HG02763 (cell line): ENCODE measurements at regions not wholly inside any gene's neighbourhood (a gene's known extent, or its start where the extent isn't known, plus 50 kb on each side); places are given as distances from the start of the nearest gene placed in this dataset.
"Not testable (repeated sequence)": the region's sequence is repeated elsewhere in the genome, so short reads cannot be mapped to it uniquely, and the experiment has no call there.

Experiments used
- ATAC-seq: cut with Tn5 transposase; IDR thresholded peaks from one replicate; pipeline ENCODE4 v1.9.1; 2021; ENCODE audit warnings: mild to moderate bottlenecking, moderate library complexity; ENCODE audit not compliant: unreplicated experiment

DNA sequence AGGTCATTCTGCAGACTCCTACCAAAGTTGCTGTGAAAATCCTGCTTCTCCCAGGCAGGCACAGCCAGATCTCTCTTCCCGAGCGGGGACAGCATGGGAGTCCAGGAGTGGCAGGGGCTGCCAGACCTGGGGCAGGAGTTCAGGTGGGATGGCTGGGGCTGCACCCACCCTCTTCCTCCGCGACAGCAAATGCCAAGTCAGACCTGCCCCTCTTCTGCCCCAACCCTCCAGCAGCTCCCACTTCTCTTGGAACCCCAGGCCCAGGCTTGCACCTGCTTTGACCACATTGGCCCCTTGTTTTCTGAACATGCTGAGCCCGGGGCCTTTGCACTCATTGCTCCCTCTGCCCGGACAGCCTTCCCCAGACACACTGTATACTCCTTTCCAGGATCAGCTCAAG, 288.2 kb upstream of the HS6ST1 start:
- no peak for ATAC-seq

DNA sequence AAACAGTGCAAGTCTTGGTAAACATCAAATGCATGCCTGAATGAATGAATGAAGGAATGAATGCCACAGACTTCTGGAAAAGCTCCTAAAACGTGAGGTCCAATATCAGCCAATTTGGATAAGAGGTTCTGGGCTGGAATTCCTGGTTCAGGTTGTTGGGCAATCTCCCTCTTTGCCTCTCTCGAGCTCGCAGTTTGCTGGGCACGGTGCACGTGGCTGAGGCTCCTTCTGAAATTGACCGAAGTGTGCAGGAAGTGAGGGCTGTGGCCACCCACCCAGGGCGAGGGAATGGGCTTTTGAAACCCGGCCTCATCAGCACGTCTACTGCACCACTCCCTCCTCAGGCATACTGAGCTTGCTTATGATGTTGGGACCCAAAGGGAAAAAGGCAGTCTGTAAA, 288.8 kb upstream of the HS6ST1 start:
- no peak for ATAC-seq

DNA sequence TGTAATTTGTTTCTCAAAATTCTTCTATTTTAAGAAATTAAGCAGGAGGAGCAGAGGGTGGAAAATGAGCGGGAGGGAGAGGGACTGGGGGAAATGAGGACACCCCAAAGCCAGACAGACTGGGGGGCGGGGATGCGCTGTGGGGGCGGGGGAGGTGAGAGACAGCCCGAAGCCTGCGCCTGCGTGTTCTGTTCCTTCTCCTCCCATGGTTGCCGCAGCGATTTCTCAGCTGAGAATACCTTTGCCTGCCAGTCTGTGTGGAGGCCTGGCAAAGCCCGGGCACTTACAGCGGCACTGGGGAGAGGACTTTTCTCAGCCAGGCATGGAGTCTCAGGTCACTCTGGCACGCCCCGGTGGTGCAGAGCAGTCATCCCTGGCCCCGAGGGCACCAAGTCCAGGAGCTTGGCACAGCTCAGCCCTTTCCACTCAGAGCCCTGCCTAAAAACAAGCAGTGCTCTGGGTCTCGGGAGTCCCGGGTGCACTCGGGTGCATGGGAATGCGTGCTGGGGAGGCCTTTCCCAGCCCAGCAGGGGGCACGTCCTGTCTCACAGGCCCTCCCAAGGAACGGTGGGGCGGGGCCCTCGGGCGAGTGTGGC, 289.3 kb upstream of the HS6ST1 start:
- no peak for ATAC-seq

DNA sequence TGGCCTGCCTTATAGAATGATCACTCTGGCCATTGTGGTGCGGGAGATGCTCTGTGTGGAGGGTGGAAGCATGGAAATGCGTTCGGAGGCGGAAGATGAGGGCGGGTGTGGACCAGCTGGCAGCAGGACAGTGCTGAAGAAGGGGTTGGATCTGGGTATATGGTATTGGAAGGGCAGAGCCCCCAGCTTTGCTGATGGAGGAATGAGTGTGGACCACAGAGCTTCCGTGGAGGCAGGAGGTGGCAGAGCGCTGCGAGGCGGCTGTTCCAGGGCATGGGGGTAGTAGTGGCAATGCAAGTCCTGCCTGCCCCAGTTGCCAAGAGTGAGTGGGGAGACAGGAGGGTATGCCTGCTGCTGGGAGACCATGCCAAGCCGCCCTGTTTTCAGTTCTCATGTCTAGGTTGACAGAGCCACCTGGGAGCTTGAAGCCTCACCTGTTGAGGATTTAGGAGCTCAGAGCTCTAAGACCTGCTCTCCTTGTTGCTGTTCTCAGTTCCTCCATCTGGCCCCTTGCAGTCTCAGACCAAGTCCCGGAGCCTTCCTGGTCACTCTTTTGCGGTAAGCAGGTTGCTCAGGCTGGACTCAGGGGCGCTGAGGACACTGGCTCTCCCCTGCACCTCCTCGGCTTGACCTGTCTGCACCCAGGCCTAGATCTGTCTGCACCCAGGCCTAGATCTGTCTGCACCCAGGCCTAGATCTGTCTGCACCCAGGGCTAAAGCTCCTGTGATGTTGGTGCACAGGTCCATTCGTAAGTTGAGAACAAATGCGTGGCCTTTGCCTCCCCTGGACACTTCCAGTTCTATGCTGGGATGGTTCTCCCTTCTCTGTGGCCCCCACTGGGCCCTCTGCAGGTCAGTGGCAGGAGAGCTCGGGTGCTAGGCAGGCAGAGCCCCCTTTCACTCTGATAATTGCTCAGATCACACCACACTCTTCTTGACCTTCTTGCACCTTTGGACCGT, 290.5 kb upstream of the HS6ST1 start:
- no peak for ATAC-seq

DNA sequence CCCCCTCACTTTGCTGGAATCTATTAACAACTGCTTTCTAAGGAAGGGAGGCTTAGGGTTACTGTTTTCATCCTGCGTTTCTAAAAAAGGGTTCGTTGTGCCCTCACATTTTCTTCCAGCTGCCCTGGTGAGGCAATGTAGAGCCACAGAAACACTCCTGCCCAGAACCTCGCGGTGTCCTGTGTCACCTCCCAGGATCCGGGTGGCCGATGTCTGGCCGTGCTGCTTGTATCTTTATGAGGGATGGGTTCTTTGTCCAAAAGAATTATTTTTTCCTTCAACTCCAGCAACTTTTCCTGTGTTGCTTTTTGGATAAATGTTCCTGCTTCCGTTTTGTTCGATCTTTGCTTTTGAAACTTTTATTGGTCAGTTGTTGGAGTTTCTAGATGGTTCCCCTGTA, 291.8 kb upstream of the HS6ST1 start:
- no peak for ATAC-seq

DNA sequence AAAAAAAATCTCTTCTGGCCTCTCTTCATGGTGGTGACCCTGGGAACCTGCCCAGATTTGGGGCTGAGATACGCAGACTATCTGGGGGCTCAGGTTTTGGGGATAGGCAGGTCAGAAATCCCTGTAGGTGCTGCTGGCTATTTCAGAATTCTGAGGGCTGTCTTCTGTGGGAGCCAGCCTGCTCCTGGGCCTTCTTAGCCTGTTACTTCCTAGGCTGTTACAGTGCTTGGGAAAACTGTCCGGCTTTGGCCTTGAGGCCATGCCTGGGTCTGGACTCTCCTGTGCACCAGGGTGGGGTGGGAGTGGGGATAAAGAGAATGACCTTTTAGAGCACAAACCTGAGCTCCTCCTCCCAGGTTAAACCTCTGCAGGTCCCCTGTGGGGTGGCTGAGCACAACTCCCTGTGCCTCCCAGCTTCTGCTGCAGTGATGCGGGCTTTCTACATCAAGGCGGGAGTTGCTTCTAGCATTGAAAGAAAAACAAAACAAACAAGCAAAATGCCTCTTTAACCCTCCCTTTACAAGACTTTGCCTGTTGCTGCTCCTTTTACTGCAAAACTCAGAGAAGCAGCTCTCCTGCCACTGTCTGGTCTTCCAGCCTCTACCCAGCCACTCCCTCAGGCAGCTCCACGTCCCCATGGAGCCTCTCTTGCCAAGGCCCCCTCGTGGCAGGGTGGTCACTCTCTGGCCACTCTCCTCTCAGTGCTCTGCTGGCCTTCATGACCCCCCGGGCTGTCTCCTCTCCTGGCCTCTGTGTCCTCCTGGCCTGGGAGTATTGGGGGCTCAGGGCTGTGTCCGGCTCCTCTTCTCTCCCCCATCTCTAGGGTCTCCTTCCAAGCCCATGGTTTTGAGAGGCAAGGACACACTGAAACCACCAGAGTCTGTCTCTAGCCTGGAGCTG, 293.0 kb upstream of the HS6ST1 start:
- ATAC-seq, result no peak

DNA sequence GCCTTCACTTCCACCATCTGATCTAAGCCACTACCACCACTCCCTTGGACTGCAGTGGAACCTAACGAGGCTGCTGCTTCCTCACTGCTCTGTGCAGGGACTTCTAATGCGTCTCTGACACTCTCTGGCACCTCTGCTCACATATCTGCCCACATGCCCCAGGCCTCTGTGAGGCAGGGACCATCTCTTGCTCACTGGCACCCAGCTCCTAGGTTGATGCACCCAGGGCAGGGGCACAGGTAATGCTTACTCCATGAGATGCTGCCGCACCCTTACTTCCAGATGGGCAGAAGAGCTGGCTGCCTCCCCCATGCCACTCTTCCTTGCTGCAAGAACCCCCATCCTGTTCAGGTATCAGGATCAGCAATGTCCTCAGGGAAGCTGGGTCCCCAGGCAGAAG, 294.0 kb upstream of the HS6ST1 start:
- no peak for ATAC-seq

DNA sequence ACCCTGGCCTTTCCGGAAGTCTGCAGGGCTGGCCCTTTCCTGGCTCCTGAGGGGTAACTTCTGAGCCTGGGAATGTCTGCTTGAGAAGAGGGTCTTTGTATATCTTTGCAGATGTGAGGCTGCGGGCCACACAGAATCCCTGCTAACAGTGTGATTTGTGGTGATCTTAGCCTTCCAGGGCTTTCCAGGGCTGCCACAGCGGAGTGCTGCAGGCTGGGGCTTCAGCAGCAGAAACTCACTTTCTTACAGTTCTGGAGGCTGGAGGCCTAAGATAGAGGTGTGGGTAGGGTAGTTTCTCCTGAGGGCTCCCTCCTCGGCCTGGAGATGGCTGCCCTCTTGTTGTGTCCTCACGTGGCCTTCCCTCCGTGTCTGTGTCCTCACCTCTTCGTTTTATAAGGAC, 294.7 kb upstream of the HS6ST1 start:
- no peak for ATAC-seq

DNA sequence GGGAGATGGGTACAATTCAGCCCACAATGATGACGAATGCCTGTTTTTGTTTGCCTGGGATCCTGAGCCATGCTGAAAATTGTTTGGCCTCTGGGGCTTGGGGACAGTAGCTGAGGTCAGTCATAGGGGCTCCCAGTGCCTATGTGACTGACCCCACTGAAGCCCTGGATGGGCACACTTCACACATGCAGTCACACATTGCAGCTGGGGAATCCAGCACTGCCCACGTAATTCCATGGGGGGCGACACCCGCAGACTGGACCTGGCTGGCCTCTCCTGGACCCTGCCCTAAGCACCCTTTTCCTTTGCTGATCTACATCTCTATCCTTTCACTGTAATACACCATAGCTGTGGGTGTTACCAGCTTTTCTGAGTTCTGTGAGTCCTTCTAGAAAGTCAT, 295.2 kb upstream of the HS6ST1 start:
- ATAC-seq, result no peak

DNA sequence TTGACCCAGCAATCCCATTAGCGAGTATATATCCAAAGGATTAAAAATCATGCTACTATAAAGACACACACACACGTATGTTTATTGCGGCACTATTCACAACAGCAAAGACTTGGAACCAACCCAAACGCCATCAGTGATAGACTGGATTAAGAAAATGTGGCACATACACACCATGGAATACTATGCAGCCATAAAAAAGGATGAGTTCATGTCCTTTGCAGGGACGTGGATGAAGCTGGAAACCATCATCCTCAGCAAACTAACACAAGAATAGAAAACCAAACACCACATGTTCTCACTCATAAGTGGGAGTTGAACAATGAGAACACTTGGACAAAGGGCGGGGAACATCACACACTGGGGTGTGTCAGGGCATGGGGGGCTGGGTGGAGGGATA, 296.2 kb upstream of the HS6ST1 start:
- ATAC-seq, result not testable (repeated sequence)

DNA sequence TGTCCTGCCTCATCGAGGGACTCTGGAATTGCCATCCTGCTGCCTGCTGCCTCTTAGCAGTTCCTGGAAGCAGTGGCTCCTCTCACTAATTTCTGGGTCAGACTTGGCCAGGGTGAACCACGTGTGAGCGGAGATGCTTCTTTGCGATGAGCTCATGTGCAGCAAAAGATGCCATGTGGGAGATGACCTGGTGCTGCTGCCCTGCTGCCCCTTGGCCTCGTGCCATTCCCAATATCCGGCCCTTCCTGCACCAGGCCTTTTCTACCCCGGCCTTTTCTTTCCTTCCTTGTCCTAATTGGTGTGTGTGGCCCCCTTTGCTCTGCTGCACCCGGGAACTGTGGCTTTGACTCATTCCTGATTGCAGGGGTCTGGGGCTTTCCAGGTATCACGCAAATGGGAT, 296.9 kb upstream of the HS6ST1 start:
- no peak for ATAC-seq

DNA sequence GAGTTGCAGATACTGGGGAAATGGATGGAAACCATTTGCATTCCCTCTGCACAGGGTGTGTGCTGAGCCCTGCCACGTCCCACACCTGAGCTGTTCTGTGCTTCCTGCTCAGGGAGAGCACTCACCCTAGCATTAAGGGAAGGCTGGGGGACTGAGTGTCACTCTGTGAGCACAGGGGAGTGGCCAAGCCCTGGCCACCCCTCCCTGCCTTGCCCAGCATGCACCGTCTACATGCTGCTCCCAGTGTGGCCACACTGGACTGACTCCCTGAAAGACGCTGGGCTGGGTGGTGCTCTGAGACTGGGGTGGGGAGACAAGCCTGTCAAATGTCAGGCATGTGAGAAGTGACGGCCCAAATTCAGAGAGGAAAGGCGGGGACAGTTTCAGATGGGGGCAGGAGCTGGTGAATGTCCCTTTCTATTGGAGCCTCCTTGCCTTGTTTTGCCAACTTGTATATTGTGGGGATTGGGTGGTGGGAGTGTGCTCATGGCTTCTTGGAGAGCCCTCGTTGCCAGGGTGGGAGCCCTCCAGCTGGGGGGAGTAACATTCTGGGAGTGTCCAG, 298.4 kb upstream of the HS6ST1 start:
- ATAC-seq, result no peak

DNA sequence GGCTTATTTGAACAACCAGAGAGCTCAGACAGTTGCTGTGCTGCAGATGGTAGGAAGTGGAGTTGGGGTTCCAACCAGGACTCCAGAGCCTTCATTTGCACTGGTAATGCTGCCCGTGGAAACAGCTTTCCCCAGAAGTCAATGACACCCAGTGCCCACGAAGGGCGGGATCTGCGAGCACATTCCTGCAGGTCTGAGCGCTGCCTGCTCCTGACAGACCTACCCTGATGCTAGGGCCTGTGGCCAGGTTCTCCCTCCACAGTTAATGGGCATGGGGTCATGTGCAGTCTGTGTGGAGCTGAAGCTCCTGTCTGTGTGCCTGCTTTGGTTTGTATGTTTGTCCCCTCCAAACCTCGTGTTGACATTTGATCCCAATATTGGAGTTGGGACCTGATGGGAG, 299.0 kb upstream of the HS6ST1 start:
- ATAC-seq, result no peak

DNA sequence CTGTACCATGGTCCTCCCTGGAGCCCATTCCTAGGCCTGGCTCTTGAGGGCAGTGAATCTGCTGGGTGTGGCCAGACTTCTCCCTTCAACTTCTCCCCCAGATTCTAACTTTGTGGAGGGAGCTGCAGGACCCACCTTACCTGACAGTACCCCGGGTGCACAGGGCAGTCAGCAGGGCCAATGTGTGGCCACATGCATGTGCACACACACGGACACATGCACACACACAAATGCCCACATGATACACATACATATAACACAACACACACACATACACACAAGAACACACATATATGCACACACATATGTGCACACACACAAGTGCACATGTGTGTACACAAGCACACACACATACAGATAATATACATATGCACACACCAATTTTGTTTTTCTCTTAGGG, 300.0 kb upstream of the HS6ST1 start:
- no peak for ATAC-seq

DNA sequence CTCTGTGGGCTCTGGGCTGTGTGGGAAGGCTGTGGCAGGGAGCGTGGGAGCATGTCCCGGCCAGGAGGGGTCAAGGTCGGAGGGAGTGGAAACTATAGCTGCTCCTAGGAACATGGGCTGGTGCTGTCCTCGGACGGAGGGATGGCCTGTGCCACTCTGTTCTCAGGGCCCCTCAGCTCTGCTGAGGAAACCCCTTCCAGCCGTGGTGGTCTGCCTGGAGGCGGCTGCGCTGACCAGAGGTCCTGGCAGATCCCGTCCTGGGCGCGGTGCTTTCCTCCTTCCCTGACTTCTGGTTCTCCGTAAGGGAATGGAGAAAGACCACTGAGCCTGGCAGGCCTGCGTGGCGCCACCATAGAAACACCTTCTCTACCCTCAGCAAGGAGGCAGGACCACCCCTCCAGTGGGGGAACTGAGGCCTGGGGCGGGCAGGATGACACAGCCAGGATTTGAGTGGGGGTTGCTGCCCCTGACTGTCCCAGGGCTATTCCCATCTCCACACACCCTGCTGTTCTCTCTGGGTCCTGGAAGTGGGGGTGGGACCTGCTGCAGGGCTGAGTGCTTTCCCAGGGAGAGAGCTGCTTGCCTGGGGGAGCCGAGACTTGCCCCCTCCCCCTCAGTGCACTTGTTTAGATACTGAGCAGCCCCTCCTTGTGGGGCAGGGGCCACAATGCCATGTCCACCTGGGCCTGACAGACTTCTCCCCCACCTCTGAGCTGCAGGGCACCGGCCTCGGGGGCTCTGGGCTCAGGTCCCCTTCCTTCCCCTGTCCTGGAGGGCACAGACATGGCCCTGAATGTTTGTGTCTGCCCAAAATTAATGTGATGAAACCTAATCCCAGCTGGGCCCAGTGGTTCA, 301.0 kb upstream of the HS6ST1 start:
- ATAC-seq, result no peak

DNA sequence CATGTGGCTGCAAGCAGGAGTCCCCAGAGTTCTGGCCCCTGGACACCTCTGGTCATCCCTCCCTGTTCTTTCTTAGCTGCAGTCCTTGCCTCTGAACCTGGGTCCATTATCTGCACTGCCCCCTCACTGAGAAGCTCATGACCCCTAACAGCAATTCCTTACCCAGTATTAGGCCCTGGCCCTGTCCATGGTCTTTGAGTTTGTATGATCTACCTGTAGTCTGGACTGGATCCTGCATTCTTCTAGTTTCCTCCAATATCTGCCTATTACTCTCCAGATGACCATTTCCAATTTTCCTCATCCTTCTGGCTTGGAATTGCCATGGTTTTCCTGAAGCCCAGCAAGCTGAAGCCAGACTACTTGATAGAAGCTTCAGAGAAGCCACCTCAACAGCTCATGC, 302.4 kb upstream of the HS6ST1 start:
- no peak for ATAC-seq

DNA sequence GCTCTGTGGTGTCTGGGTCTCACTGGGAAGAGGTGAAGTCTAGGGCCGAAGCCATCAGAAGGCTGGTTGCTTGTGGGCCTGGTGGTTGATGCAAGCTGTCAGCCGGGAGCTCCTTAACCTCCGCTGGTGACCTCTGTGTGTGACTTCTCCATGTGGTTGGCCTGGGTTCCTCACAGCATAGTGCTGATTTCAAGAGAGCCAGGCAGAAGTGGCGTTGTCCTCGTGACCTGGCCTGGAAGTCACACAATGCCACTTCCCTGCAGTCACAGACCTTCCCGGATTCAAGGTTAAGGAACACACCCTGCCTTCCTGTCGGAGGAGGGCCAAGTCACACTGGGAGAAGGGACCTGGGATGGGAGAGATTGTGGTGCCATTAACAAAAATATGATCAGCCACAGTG, 303.7 kb upstream of the HS6ST1 start:
- no peak for ATAC-seq

DNA sequence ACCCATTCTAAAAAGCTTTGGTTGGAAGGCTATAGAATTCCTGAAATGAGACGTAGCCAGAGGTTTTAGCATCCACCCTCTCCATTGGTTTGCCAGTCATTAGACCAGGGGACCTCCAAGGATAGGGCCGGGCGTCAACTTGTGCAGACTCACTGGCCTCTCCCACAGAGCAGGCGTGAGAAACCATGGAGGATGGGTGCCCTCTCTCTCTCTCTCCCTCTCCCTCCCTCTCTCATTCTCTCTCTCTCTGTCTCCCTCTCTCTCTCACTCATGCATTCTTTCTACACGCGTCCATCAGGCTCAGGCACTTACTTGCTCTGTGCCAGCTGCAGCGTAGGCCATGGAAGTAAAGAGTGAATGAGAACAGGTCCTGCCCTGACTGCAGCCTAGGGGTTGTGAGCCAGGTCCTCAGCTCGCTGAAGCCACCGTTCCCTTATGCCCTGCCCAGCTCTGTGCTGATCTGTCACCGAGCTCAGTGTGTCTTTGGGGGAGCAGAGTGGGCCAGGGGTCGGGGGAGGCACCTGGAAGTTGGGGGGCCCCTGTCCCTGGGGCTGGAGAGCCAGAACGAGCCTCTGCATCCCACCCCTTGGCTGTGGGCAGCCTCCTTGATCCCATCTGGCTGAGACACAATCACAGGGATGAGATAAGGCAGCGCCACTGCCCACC, 304.4 kb upstream of the HS6ST1 start:
- no peak for ATAC-seq
